HG02970 (cell line): ENCODE measurements at regions not wholly inside any gene's neighbourhood (a gene's known extent, or its start where the extent isn't known, plus 50 kb on each side); places are given as distances from the start of the nearest gene placed in this dataset.

Source experiments
- ATAC-seq: cut with Tn5 transposase; IDR thresholded peaks from one replicate; pipeline ENCODE4 v1.9.1; 2021; ENCODE audit warnings: mild to moderate bottlenecking, moderate library complexity, moderate number of reproducible peaks; ENCODE audit not compliant: unreplicated experiment, low FRiP score

GRCh38 chr4:149927514-149927913 lies 111.9 kb upstream of the IQCM start:
- ATAC-seq: no peak

GRCh38 chr4:149928507-149928906 lies 112.9 kb upstream of the IQCM start:
- ATAC-seq: no peak

GRCh38 chr4:149931431-149931830 lies 115.8 kb upstream of the IQCM start:
- ATAC-seq: no peak

GRCh38 chr4:149932188-149932587 lies 116.5 kb upstream of the IQCM start:
- ATAC-seq: no peak

- no peak for ATAC-seq
Measured at GRCh38 chr4:149933120-149933519, 117.5 kb upstream of the IQCM start.

- ATAC-seq: no peak
Measured at GRCh38 chr4:149933883-149934282, 118.2 kb upstream of the IQCM start.

GRCh38 chr4:149949381-149949780 lies 128.9 kb upstream of the DCLK2 start:
- ATAC-seq: no peak

- no peak for ATAC-seq
Measured at GRCh38 chr4:149951152-149951900, 126.9 kb upstream of the DCLK2 start.

GRCh38 chr4:149952101-149952500 lies 126.1 kb upstream of the DCLK2 start:
- ATAC-seq: no peak

- ATAC-seq: no peak
Measured at GRCh38 chr4:149952716-149953115, 125.5 kb upstream of the DCLK2 start.

- no peak for ATAC-seq
Measured at GRCh38 chr4:149955780-149956390, 122.4 kb upstream of the DCLK2 start.

GRCh38 chr4:149956678-149957077 lies 121.6 kb upstream of the DCLK2 start:
- ATAC-seq: no peak

GRCh38 chr4:149961876-149962597 lies 116.2 kb upstream of the DCLK2 start:
- no peak for ATAC-seq

- no peak for ATAC-seq
Measured at GRCh38 chr4:149964001-149964796, 114.0 kb upstream of the DCLK2 start.

- ATAC-seq: no peak
Measured at GRCh38 chr4:149965206-149965605, 113.0 kb upstream of the DCLK2 start.

GRCh38 chr4:149972407-149972806 lies 105.8 kb upstream of the DCLK2 start:
- ATAC-seq: no peak

- no peak for ATAC-seq
Measured at GRCh38 chr4:149973181-149973580, 105.1 kb upstream of the DCLK2 start.

GRCh38 chr4:149975172-149975571 lies 103.1 kb upstream of the DCLK2 start:
- ATAC-seq: no peak

- no peak for ATAC-seq
Measured at GRCh38 chr4:149980121-149980682, 98.0 kb upstream of the DCLK2 start.

- ATAC-seq: peak; percentile 82
Measured at GRCh38 chr4:149980941-149981340, 97.3 kb upstream of the DCLK2 start.
